ENCODE measurements at regions not wholly inside any gene's neighbourhood (a gene's known extent, or its start where the extent isn't known, plus 50 kb on each side); places are given as distances from the start of the nearest gene placed in this dataset.
"Not testable (repeated sequence)": the region's sequence is repeated elsewhere in the genome, so short reads cannot be mapped to it uniquely, and the experiment has no call there.

DNA sequence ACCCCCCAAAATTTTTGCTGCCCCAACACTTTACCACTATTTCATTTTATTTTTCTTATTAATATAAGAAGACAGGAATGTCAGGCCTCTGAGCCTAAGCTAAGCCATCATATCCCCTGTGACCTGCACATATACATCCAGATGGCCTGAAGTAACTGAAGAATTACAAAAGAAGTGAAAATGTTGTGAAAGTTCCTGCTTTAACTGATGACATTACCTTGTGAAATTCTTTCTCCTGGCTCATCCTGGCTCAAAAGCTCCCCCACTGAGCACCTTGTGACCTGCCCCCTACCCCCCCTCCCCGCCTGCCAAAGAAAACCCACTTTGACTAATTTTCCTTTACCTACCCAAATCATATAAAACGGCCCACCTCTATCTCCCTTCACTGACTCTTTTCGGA, 200.3 kb upstream of the FKBP1C start:
- not testable (repeated sequence) for TF ChIP-seq TEAD1 (CRISPR knock-in tag; IDR thresholded peaks at IDR 0.05); PRRX2 (CRISPR knock-in tag; IDR thresholded peaks at IDR 0.05); FOXP4 (CRISPR knock-in tag; IDR thresholded peaks at IDR 0.05); JUN (CRISPR knock-in tag; IDR thresholded peaks at IDR 0.05); ZNF138 (CRISPR knock-in tag; conservative IDR thresholded peaks at IDR 0.05); ZNF263 (CRISPR knock-in tag; IDR thresholded peaks at IDR 0.05; ENCODE audit: low read depth); CREB1 (CRISPR knock-in tag; IDR thresholded peaks at IDR 0.05); TCF7 (CRISPR knock-in tag; IDR thresholded peaks at IDR 0.05; ENCODE audit: low read depth); ELF4 (CRISPR knock-in tag; IDR thresholded peaks at IDR 0.05; ENCODE audit: low read depth); GABPB1 (CRISPR knock-in tag; IDR thresholded peaks at IDR 0.05)
- TF ChIP-seq, protein P1, sequence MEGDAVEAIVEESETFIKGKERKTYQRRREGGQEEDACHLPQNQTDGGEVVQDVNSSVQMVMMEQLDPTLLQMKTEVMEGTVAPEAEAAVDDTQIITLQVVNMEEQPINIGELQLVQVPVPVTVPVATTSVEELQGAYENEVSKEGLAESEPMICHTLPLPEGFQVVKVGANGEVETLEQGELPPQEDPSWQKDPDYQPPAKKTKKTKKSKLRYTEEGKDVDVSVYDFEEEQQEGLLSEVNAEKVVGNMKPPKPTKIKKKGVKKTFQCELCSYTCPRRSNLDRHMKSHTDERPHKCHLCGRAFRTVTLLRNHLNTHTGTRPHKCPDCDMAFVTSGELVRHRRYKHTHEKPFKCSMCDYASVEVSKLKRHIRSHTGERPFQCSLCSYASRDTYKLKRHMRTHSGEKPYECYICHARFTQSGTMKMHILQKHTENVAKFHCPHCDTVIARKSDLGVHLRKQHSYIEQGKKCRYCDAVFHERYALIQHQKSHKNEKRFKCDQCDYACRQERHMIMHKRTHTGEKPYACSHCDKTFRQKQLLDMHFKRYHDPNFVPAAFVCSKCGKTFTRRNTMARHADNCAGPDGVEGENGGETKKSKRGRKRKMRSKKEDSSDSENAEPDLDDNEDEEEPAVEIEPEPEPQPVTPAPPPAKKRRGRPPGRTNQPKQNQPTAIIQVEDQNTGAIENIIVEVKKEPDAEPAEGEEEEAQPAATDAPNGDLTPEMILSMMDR (IDR thresholded peaks at IDR 0.05) = not testable (repeated sequence)
- TF ChIP-seq, protein P2, sequence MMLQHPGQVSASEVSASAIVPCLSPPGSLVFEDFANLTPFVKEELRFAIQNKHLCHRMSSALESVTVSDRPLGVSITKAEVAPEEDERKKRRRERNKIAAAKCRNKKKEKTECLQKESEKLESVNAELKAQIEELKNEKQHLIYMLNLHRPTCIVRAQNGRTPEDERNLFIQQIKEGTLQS (CRISPR knock-in tag; conservative IDR thresholded peaks at IDR 0.05) = not testable (repeated sequence)
- TF ChIP-seq, protein P3, sequence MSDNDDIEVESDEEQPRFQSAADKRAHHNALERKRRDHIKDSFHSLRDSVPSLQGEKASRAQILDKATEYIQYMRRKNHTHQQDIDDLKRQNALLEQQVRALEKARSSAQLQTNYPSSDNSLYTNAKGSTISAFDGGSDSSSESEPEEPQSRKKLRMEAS (CRISPR knock-in tag; IDR thresholded peaks at IDR 0.05) = not testable (repeated sequence)
- TF ChIP-seq, protein P4, sequence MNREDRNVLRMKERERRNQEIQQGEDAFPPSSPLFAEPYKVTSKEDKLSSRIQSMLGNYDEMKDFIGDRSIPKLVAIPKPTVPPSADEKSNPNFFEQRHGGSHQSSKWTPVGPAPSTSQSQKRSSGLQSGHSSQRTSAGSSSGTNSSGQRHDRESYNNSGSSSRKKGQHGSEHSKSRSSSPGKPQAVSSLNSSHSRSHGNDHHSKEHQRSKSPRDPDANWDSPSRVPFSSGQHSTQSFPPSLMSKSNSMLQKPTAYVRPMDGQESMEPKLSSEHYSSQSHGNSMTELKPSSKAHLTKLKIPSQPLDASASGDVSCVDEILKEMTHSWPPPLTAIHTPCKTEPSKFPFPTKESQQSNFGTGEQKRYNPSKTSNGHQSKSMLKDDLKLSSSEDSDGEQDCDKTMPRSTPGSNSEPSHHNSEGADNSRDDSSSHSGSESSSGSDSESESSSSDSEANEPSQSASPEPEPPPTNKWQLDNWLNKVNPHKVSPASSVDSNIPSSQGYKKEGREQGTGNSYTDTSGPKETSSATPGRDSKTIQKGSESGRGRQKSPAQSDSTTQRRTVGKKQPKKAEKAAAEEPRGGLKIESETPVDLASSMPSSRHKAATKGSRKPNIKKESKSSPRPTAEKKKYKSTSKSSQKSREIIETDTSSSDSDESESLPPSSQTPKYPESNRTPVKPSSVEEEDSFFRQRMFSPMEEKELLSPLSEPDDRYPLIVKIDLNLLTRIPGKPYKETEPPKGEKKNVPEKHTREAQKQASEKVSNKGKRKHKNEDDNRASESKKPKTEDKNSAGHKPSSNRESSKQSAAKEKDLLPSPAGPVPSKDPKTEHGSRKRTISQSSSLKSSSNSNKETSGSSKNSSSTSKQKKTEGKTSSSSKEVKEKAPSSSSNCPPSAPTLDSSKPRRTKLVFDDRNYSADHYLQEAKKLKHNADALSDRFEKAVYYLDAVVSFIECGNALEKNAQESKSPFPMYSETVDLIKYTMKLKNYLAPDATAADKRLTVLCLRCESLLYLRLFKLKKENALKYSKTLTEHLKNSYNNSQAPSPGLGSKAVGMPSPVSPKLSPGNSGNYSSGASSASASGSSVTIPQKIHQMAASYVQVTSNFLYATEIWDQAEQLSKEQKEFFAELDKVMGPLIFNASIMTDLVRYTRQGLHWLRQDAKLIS (CRISPR knock-in tag; IDR thresholded peaks at IDR 0.05; ENCODE audit: borderline replicate concordance) = not testable (repeated sequence)
